ENCODE measurements at regions not wholly inside any gene's neighbourhood (a gene's known extent, or its start where the extent isn't known, plus 50 kb on each side); places are given as distances from the start of the nearest gene placed in this dataset.
"Not testable (repeated sequence)": the region's sequence is repeated elsewhere in the genome, so short reads cannot be mapped to it uniquely, and the experiment has no call there.

DNA sequence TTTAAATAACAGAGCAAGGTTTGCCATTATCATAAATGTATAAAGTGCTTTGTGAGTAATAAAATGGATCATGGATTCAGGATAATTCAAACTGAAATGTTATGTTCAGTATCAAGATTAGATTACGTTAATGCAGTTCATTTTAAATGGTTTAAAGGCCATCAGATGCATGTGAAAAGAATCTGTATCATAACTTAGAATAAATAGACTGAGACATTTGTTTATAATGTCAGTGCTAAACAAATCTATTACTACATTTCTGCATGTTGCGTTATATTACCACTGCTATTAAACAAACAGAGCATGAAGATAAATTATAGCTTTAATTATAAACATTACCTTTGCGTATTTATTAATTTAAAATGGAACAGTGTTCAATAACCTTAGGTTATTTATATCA lies 160.2 kb downstream of the TOX3 start:
- no peak for DNase-seq

- no peak for DNase-seq
These were observed 162.6 kb downstream of the TOX3 start for GRCh38 chr16:52384378-52384777.

- DNase-seq, result no peak
These were observed 163.2 kb downstream of the TOX3 start for GRCh38 chr16:52383640-52384292.

DNA sequence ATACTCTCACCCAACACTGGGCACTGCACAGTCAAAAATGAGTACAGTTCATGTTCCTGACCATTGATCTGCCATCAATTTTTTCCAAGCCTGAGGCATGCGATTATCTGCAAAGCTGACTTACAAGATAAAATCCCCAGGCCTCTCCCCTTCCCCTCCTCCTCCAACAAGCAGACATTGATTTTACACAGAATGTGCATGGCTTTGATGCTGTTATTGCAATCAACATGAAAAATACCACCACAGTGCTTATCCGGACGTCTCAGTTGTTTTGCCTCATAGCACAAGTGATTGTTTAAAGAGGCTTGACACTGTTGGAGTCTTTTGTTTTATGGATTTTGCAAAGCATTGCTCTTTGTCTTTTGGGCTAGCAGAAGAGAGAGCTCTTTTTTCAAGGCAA lies 163.8 kb downstream of the TOX3 start:
- no peak for DNase-seq

DNA sequence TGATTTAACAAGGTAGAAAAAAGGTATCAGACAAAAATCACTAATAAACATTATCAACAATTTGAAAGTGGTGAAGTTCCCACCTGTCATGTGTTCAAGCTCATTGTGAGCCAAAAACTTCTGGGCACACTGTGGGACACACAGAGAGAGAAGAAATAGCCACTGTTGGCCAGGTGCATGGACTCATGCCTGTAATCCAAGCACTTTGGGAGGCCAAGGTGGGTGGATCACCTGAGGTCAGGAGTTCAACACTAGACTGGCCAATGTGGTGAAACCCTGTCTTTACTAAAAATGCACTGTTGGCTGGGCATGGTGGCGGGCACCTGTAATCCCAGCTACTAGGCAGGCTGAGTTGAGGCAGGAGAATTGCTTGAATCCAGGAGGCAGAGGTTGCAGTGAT lies 167.4 kb downstream of the TOX3 start:
- no peak for DNase-seq

GRCh38 chr16:52376676-52377280 lies 170.2 kb downstream of the TOX3 start:
- DNase-seq, result no peak

DNA sequence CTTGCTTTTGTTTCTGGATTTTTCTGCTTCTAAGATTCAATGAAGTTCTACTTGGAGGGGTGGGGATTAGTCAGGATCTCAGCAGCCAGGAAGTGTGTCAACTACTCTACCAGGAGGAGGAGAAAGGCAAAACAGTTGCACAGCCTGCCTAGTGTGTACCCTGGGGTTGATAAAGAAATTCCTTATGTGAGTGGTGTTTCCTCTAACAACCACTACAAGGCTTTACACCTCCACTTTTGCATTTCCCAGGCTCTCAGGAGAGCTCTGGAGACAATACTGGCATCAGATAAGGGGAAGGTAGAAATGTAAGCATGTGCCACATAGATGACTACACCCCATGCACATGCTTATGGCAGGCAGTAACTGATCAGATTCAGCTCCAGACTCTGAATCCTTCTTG lies 174.6 kb downstream of the TOX3 start:
- DNase-seq, result no peak

DNA sequence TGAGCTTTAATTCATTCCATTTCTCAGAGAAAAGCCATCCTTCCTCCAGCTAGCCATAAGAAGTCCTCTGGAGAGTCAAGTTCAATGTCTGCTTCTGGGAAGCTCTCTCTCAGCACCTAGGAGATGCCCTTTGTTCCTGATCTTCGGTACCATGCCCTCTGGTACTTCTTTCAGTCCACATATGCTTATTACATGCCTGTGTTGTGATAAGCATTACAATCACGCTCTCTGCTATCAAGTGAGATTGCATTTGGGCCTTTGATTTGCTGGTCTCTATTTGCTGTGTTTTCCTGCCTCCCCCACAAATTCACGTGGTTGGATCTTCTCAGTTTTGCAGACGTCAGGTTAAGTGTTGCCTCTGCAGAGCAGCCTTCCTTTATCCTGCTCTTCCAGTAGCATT lies 178.1 kb downstream of the TOX3 start:
- no peak for DNase-seq

DNA sequence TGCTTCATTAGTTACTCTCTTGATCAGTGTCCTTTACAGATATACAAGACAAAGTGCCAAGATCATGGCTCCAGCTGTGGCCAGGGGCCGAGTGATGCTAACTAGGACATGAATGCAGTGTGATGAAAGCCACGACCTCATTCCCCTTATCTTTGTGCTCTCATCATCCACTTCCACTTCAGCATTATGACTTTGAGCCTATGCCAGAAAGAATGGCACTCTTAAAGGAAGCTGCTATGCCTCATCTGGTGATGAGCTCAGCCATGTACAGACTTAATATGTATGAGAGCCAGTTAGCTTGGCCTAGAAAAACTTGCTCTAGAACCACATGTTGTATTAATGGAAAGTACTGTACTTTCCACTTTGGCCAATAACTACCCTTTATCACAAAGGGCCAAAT lies 179.1 kb downstream of the TOX3 start:
- no peak for DNase-seq

GRCh38 chr16:52366983-52367382 lies 180.0 kb downstream of the TOX3 start:
- DNase-seq, result no peak

GRCh38 chr16:52364500-52364899 lies 182.4 kb downstream of the TOX3 start:
- DNase-seq, result no peak

GRCh38 chr16:52363082-52363481 lies 183.9 kb downstream of the TOX3 start:
- DNase-seq, result no peak

DNA sequence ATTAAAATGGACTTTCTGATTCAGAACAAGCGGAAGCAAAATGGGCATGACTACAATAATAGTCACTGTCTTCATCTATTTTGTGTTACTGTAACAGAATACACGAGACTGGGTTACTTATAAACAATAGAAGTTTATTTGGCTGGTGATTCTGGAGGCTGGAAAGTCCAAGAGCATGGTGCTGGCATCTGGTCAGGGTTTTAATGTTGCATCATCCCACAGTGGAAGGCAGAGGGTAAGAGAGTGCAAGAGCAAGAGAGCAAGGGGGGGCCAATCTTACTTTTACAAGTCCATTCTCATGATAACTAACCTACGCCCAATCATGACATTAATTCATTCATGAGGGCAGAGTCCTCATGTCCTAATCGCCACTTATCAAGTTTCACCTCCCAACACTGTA lies 189.2 kb downstream of the TOX3 start:
- no peak for DNase-seq

- DNase-seq, result no peak
These were observed 193.7 kb downstream of the TOX3 start for GRCh38 chr16:52353249-52353648.

GRCh38 chr16:52351451-52351850 lies 195.5 kb downstream of the TOX3 start:
- no peak for DNase-seq

DNA sequence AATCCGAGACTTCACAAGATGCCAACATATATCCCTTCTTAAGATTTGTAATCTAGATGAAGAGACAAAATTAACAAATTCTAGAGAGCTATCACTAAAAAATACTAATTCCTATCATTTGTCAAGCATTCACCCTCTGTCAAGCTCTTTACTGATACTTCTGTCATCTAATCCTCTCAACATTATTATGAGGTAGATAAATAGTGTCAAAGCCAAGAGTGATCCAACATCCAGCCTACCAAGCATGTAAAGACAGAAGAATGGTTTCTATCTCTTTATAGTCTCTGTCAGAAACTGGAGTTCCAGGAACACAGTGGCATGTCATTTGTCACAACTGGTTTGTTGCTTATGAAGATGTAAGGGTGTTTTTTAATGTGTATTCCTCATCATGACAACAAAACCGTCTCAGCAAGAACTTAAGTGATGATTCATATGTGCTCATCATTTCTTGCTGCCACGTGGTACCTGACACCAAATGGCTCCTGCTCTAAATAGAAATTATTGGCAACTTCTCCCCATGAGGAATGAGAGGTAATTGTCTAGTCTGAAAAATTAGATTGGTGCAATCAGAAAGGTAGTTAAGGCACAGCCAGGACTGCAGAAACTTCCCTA lies 196.8 kb downstream of the TOX3 start:
- DNase-seq, result no peak

- no peak for DNase-seq
These were observed 200.2 kb downstream of the TOX3 start for GRCh38 chr16:52346709-52347108.

DNA sequence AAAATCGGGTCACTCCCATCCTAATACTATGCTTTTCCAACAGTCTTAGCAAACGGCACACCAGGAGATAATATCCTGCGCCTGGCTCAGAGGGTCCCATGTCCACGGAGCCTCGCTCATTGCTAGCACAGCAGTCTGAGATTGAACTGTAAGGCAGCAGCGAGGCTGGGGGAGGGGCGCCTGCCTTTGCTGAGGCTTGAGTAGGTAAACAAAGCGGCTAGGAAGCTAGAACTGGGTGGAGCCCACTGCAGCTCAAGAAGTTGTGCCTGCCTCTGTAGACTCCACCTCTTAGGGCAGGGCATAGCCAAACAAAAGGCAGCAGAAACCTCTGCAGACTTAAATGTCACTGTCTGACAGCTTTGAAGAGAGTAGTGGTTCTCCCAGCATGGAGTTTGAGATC lies 213.3 kb downstream of the TOX3 start:
- not testable (repeated sequence) for DNase-seq

- DNase-seq, result no peak
These were observed 226.0 kb downstream of the TOX3 start for GRCh38 chr16:52320930-52321439.

DNA sequence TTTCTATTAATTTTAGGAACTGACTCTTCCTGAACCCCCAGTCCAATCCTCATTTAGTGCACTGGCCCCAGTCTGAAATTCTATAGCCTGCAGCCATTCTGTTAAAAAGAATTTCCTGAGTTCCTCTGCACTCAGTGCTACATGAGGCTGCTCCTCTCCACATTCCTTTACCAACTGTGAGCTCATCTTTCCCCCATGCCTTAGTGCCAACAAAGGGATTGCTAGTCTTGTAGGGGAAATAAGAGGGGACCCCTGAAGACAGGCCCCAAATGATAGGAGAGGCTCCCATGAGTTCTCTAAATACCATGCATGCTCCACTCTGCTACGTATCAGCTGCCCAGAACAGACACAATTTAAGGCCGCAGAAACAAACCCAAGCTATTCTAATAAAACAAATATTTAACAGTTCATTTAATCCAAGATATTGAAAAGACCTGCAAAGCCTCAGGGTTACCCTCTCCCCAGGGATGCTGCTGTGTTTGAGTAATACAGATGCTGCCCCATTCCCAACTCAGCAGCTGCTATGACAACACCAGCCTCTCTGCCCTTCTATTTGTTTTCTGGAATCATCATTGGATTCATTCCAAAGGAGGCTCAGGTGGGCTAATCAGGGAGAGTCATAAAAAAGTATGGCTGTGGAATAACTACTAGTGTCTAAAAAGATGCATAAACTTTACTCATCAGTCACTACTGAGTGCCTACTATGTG lies 228.5 kb downstream of the TOX3 start:
- DNase-seq, result no peak

DNA sequence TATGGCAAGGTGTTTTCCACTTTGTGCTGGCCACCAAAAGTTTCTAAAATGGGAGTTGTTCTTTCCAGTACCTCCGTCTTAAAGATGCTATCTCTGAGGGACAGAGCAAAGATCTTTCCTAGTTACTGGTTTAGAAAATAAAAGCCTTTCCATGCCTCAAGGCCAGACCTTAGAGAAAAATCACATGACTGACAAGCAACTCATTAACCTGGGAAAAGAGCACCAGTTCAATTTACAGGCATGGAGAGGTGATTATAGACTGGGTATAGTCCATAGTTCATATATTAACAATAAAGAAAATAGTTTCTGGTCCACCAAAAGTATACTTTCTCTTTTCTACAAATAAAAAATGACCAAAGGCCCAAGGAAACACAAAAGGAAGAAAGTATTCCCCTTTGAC lies 230.7 kb downstream of the TOX3 start:
- DNase-seq, result no peak

GRCh38 chr16:52312716-52313115 lies 234.2 kb downstream of the TOX3 start:
- DNase-seq, result no peak

DNA sequence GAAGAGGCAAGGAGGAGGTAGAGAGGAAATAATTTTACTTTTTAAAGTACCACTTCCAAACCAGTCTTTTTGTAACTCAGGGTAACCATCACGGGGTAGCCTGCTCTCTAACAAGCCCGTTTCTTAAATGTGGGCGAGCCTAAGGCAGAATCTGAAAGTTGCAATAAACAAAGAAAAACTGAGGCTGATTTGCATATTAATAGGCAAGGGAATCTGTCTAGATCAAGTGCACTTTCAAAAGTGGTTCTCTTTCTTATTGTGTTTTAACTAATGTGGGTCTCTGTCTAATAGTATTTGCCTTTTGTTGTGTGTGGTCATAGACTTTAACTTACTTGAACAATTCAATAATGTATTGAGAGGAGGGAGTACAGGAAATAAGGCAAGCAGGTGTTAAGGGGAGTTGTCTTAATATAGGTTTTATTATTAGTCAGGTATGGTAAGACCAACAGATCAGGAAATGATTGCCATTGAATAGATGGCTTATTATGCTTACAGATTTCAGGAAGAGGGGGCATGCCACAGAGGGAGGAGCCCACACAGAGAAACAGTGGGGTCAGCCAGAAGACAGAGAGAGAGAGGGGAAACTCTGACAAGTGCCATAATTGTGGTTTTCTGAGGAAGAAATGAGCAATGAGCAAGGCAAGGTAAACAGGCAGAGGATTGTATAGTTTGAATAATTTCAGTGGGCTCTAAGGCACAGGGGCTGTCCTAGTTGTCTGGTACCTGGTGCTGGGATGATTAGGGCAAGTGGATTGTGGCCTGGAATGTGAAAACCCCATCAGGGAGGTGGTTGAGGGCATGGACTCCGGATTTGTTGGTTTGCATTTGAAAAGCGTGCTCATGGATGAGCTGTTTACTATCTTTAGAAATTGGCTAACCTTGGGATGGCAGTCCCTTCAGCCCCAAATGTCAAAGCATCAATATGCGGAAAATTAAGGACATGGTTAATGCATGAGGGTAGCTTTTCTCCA lies 237.2 kb downstream of the TOX3 start:
- no peak for DNase-seq

Measured in NCI-H526 (cell line).